IMR-90 (cell line): ENCODE measurements at regions not wholly inside any gene's neighbourhood (a gene's known extent, or its start where the extent isn't known, plus 50 kb on each side); places are given as distances from the start of the nearest gene placed in this dataset.
A peak's percentile ranks its signal among the peaks of the same experiment; 100 is the strongest.

Experiments used
- ATAC-seq: fragments of 200-7000 bp; cut with Tn5 transposase; 2 replicates; pipeline ENCODE4 v1.9.1; 2020; ENCODE audit warnings: low read depth, mild to moderate bottlenecking, moderate library complexity
- BruUV-seq: library from RNA; stranded (reverse); fragments of 400-500 nt; replicated peaks from 2 replicates; lab custom pipeline; 2021; lab: Mats Ljungman, UMichigan
- CTCF ChIA-PET: fragments of 300-600 bp; formaldehyde crosslinking; extraction: SDS; loops from one replicate; lab custom pipeline; 2021; ENCODE audit warnings: antibody characterized with exemption; lab: Yijun Ruan, JAX
- POLR2A ChIA-PET: fragments of 300-600 bp; sonication (Branson Sonifier 250); formaldehyde crosslinking; loops from one replicate; lab custom pipeline; 2022; ENCODE audit warnings: antibody characterized with exemption; ENCODE audit not compliant: unreplicated experiment; lab: Charles Lee
- DNase-seq: peaks from one replicate; pipeline ENCODE4 v3.0.0; 2013
- H2AFZ ChIP-seq: replicated peaks from 2 replicates; pipeline ENCODE3; 2013; ENCODE audit warnings: low read length, mild to moderate bottlenecking; ENCODE audit not compliant: poor library complexity
- H2AK5ac ChIP-seq: 2 replicates; pipeline ENCODE4 v1.6.1; 2013; ENCODE audit warnings: low read depth, low read length, inconsistent platforms
- H2AK9ac ChIP-seq: replicated peaks from 2 replicates; pipeline ENCODE3; 2013; ENCODE audit warnings: mild to moderate bottlenecking, low read depth, low read length, moderate library complexity; ENCODE audit not compliant: poor library complexity
- H2BK120ac ChIP-seq: 2 replicates; pipeline ENCODE4 v1.6.1; 2013; ENCODE audit warnings: low read depth, low read length, inconsistent platforms
- H2BK15ac ChIP-seq: 3 replicates; pipeline ENCODE4 v1.6.1; 2013; ENCODE audit warnings: low read depth, low read length, inconsistent platforms
- H2BK20ac ChIP-seq: 2 replicates; pipeline ENCODE4 v1.6.1; 2013; ENCODE audit warnings: low read depth, mild to moderate bottlenecking, inconsistent platforms, low read length, moderate library complexity
- H2BK5ac ChIP-seq: 2 replicates; pipeline ENCODE4 v1.6.1; 2013; ENCODE audit warnings: mild to moderate bottlenecking, low read depth, low read length, inconsistent platforms; ENCODE audit not compliant: poor library complexity, severe bottlenecking
- H3K14ac ChIP-seq: replicated peaks from 2 replicates; pipeline ENCODE4 v1.6.1; 2013; ENCODE audit warnings: low read depth, low read length, inconsistent platforms
- H3K18ac ChIP-seq: 2 replicates; pipeline ENCODE4 v1.6.1; 2013; ENCODE audit warnings: low read depth, low read length, control low read depth
- H3K23ac ChIP-seq: 2 replicates; pipeline ENCODE4 v1.6.1; 2013; ENCODE audit warnings: low read depth, low read length, inconsistent platforms
- H3K27ac ChIP-seq: 2 replicates; pipeline ENCODE4 v1.5.1; 2013; ENCODE audit warnings: mild to moderate bottlenecking, control low read depth, low read length; ENCODE audit not compliant: insufficient read depth
- H3K27me3 ChIP-seq: 2 replicates; pipeline ENCODE4 v1.6.1; 2013; ENCODE audit warnings: low read length; ENCODE audit not compliant: control insufficient read depth, insufficient read depth
- H3K36me3 ChIP-seq: 2 replicates; pipeline ENCODE4 v1.6.1; 2013; ENCODE audit warnings: low read length, mixed read lengths; ENCODE audit not compliant: control insufficient read depth, insufficient read depth
- H3K4ac ChIP-seq: 2 replicates; pipeline ENCODE4 v1.6.1; 2013; ENCODE audit warnings: low read depth, low read length, inconsistent platforms
- H3K4me1 ChIP-seq: 2 replicates; pipeline ENCODE4 v1.6.1; 2013; ENCODE audit warnings: low read length, mixed read lengths; ENCODE audit not compliant: control insufficient read depth, insufficient read depth
- H3K4me2 ChIP-seq: 2 replicates; pipeline ENCODE4 v1.6.1; 2013; ENCODE audit warnings: low read depth, mild to moderate bottlenecking, control low read depth, low read length, moderate library complexity
- H3K4me3 ChIP-seq: 2 replicates; pipeline ENCODE4 v1.5.1; 2013; ENCODE audit warnings: low read depth, mild to moderate bottlenecking, control low read depth, low read length, moderate library complexity; ENCODE audit not compliant: insufficient read depth
- H3K56ac ChIP-seq: 2 replicates; pipeline ENCODE4 v1.6.1; 2013; ENCODE audit warnings: low read length, inconsistent platforms; ENCODE audit not compliant: insufficient read depth; ENCODE audit errors: extremely low read depth
- H3K79me1 ChIP-seq, 2 experiments: 2 replicates each; pipeline ENCODE4 v1.6.1; 2013; ENCODE audit warnings: low read length in 2 of 2, inconsistent platforms in 1 of 2, low read depth in 1 of 2
- H3K9ac ChIP-seq: 2 replicates; pipeline ENCODE4 v1.6.1; 2013; ENCODE audit warnings: low read depth, low read length, control low read depth
- H3K9me1 ChIP-seq: 2 replicates; pipeline ENCODE4 v1.6.1; 2013; ENCODE audit warnings: low read length, inconsistent platforms; ENCODE audit not compliant: insufficient read depth
- H3K9me3 ChIP-seq: 2 replicates; pipeline ENCODE4 v1.6.1; 2013; ENCODE audit warnings: low read length; ENCODE audit not compliant: control insufficient read depth, insufficient read depth
- H4K20me1 ChIP-seq: 2 replicates; pipeline ENCODE4 v1.6.1; 2013; ENCODE audit warnings: low read length, inconsistent platforms; ENCODE audit not compliant: insufficient read depth
- H4K5ac ChIP-seq: 2 replicates; pipeline ENCODE4 v1.6.1; 2013; ENCODE audit warnings: mild to moderate bottlenecking, low read depth, low read length, control low read depth
- H4K8ac ChIP-seq, 2 experiments: 2 replicates each; pipeline ENCODE4 v1.6.1; 2013; ENCODE audit warnings: low read depth in 2 of 2, low read length in 2 of 2, control low read depth in 1 of 2, inconsistent platforms in 1 of 2
- H4K91ac ChIP-seq: 2 replicates; pipeline ENCODE4 v1.6.1; 2013; ENCODE audit warnings: low read depth, low read length, inconsistent platforms; ENCODE audit not compliant: insufficient read depth
- BHLHE40 ChIP-seq: fragments of 150-350 bp; IDR thresholded peaks from 2 replicates; pipeline ENCODE4 v1.6.1; 2016; ENCODE audit warnings: mild to moderate bottlenecking, low read depth, low read length
- CEBPB ChIP-seq: IDR thresholded peaks from 2 replicates; pipeline ENCODE4 v1.6.1; 2012; ENCODE audit warnings: low read depth, low read length, improper control_type of control experiment
- CHD1 ChIP-seq: IDR thresholded peaks from 2 replicates; pipeline ENCODE4 v1.6.1; 2012; ENCODE audit warnings: low read depth, low read length, improper control_type of control experiment
- FOS ChIP-seq: fragments of 150-350 bp; IDR thresholded peaks from 2 replicates; pipeline ENCODE4 v1.6.1; 2016; ENCODE audit warnings: low read depth, low read length
- MAFK ChIP-seq: IDR thresholded peaks from 2 replicates; pipeline ENCODE4 v1.6.1; 2012; ENCODE audit warnings: low read depth, low read length, improper control_type of control experiment
- MXI1 ChIP-seq: IDR thresholded peaks from 2 replicates; pipeline ENCODE4 v1.6.1; 2012; ENCODE audit warnings: low read depth, mild to moderate bottlenecking, low read length, moderate library complexity, borderline replicate concordance
- NFE2L2 ChIP-seq: fragments of 150-350 bp; IDR thresholded peaks from 2 replicates; pipeline ENCODE4 v1.6.1; 2016; ENCODE audit warnings: low read depth, mild to moderate bottlenecking, low read length
- POLR2A ChIP-seq: IDR thresholded peaks from 2 replicates; pipeline ENCODE4 v1.6.1; 2012; ENCODE audit warnings: mild to moderate bottlenecking, low read depth, low read length
- RCOR1 ChIP-seq: IDR thresholded peaks from 2 replicates; pipeline ENCODE4 v1.6.1; 2012; ENCODE audit warnings: mild to moderate bottlenecking, low read length, improper control_type of control experiment; ENCODE audit not compliant: insufficient replicate concordance
- SMC3 ChIP-seq: fragments of 150-350 bp; IDR thresholded peaks from 2 replicates; pipeline ENCODE4 v1.6.1; 2016; ENCODE audit warnings: low read depth, mild to moderate bottlenecking, antibody characterized with exemption, low read length, moderate library complexity
- USF2 ChIP-seq: fragments of 150-350 bp; IDR thresholded peaks from 2 replicates; pipeline ENCODE4 v1.6.1; 2017; ENCODE audit warnings: mild to moderate bottlenecking, antibody characterized with exemption, low read length, low read depth
- WGBS, 2 experiments: methylation state at CpG; one replicate each; pipeline versions ENCODE4 v1.1.5 to v1.1.7; 2013; ENCODE audit warnings: missing lambda C conversion rate in 2 of 2; ENCODE audit not compliant: insufficient read length in 1 of 2; ENCODE audit errors: extremely low coverage in 2 of 2; 5-methylcytosine and 5-hydroxymethylcytosine counted together
- dilution Hi-C: fragments of 300-500 bp; cut with HindIII; formaldehyde crosslinking; loops from one replicate; pipeline ENCODE4 v1.14.3; 2018; ENCODE audit warnings: low sequenced_read_pairs; ENCODE audit not compliant: unreplicated experiment
- in situ Hi-C: fragments of 300-500 bp; cut with MboI; formaldehyde crosslinking; loops from 3 replicates; pipeline ENCODE4 v1.14.3; 2019; ENCODE audit warnings: low sequenced_read_pairs, inconsistent platforms, mixed read lengths
- intact Hi-C: fragments of 100-400 bp; cut with micrococcal nuclease; formaldehyde crosslinking; loops from 2 replicates; pipeline ENCODE4 v1.10.0; 2022
- TF ChIP-seq, protein P1 (sequence below): fragments of 150-350 bp; IDR thresholded peaks from 2 replicates; pipeline ENCODE4 v1.6.1; 2016; ENCODE audit warnings: low read depth, mild to moderate bottlenecking, low read length, moderate library complexity, borderline replicate concordance

GRCh38 chr5:143494162-143494561, 90.7 kb upstream of the NR3C1 start:
- peak; percentile 92 for ATAC-seq

More at GRCh38 chr5:143494162-143494561, 90.7 kb upstream of the NR3C1 start:
- Histone ChIP-seq H3K4me3 (no peak overlapping the region), H3K9ac (no peak overlapping the region), H4K91ac (peak overlapping the region; percentile 74), H2AK5ac (no peak overlapping the region), H4K20me1 (no peaks in the 10 kb centered on the region), H3K18ac (peak overlapping the region; percentile 51; the same call in 1 of the 2 replicates), H3K14ac (no peak overlapping the region), H2AK9ac (no peak overlapping the region), H3K79me1 (no peaks in the 10 kb centered on the region), H3K56ac (no peak overlapping the region), H2BK5ac (peak overlapping the region; percentile 44), H3K4ac (peak overlapping the region; percentile 34; the same call in 1 of the 2 replicates), H4K5ac (no peak overlapping the region), H3K4me2 (0 out of 2 replicates have a peak overlapping the region, but pooled peaks have one; percentile 22), H3K9me3 (no peaks in the 10 kb centered on the region), H3K27me3 (no peaks in the 10 kb centered on the region), H4K8ac (peak overlapping the region in 1 of 2 experiments; percentile 9; a peak in 1 of 4 replicates), H2AFZ (no peak overlapping the region), H3K36me3 (no peaks in the 10 kb centered on the region), H2BK20ac (no peak overlapping the region), H3K27ac (peak overlapping the region; percentile 44; the same call in 1 of the 2 replicates), H3K9me1 (peaks cover 7% of the 10 kb centered on the region; the same call in 1 of the 2 replicates), H3K4me1 (peaks cover 4% of the 10 kb centered on the region), H3K23ac (no peak overlapping the region), H2BK15ac (0 out of 3 replicates have a peak overlapping the region, but pooled peaks have one; percentile 54), H2BK120ac (peak overlapping the region; percentile 21)
- peak; percentile 94 for DNase-seq
- intact Hi-C loops (no loop called here), in situ Hi-C loops (no loop called here), dilution Hi-C loops (no loop called here)
- TF ChIP-seq SMC3: no peak
- TF ChIP-seq, protein P1, sequence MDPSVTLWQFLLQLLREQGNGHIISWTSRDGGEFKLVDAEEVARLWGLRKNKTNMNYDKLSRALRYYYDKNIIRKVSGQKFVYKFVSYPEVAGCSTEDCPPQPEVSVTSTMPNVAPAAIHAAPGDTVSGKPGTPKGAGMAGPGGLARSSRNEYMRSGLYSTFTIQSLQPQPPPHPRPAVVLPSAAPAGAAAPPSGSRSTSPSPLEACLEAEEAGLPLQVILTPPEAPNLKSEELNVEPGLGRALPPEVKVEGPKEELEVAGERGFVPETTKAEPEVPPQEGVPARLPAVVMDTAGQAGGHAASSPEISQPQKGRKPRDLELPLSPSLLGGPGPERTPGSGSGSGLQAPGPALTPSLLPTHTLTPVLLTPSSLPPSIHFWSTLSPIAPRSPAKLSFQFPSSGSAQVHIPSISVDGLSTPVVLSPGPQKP: no peak
- TF ChIP-seq MAFK: peak; percentile 50; the same call in 1 of the 2 replicates
- no peak for TF ChIP-seq POLR2A
- TF ChIP-seq NFE2L2: 0 out of 2 replicates have a peak, but pooled peaks have one; percentile 38
- no peak for TF ChIP-seq RCOR1
- TF ChIP-seq USF2: no peak
- no peak for TF ChIP-seq CHD1
- no peak for TF ChIP-seq MXI1
- TF ChIP-seq BHLHE40: no peak; the same call in 1 of the 2 replicates
- TF ChIP-seq CEBPB: peak; percentile 41; the same call in 1 of the 2 replicates
- peak; percentile 84 for TF ChIP-seq FOS
- WGBS, 2 experiments: 40% methylated on average over 1 of the region's 2 CpGs; no CpG with 5 or more reads in 1 of the 2 experiments
- POLR2A ChIA-PET: no interaction called here
- CTCF ChIA-PET: no interaction called here
- no TSS peak for BruUV-seq
